Neural crest cell (in vitro differentiated cells): ENCODE measurements at regions not wholly inside any gene's neighbourhood (a gene's known extent, or its start where the extent isn't known, plus 50 kb on each side); places are given as distances from the start of the nearest gene placed in this dataset.

Experiments used
- DNase-seq: peaks from one replicate; pipeline ENCODE4 v3.0.0; 2021; ENCODE audit warnings: low read depth, mixed read lengths, low spot score
- H3K27ac Mint-ChIP-seq: one replicate; pipeline ENCODE4 v1.8.0; 2021; ENCODE audit warnings: mild to moderate bottlenecking, mixed read lengths; ENCODE audit not compliant: unreplicated experiment
- H3K27me3 Mint-ChIP-seq: 2 replicates; pipeline ENCODE4 v1.8.0; 2021; ENCODE audit warnings: low read depth, mild to moderate bottlenecking, mixed read lengths
- H3K36me3 Mint-ChIP-seq: 2 replicates; pipeline ENCODE4 v1.8.0; 2021; ENCODE audit warnings: low read depth, mild to moderate bottlenecking, mixed read lengths
- H3K4me1 Mint-ChIP-seq: 2 replicates; pipeline ENCODE4 v1.8.0; 2021; ENCODE audit warnings: mixed read lengths
- H3K4me3 Mint-ChIP-seq: one replicate; pipeline ENCODE4 v1.8.0; 2021; ENCODE audit warnings: mild to moderate bottlenecking, mixed read lengths
- H3K9me3 Mint-ChIP-seq: 2 replicates; pipeline ENCODE4 v1.8.0; 2021; ENCODE audit warnings: mixed read lengths
- TF ChIP-seq, protein P1 (sequence below): fragments of 200-600 bp; sonication (generic); conservative IDR thresholded peaks from 2 replicates; pipeline ENCODE4 v1.5.0; 2021; ENCODE audit warnings: antibody characterized with exemption, mild to moderate bottlenecking

GRCh38 chr6:133115946-133116345, 125.2 kb upstream of the EYA4 start:
- DNase-seq = no peak
- TF ChIP-seq, protein P1, sequence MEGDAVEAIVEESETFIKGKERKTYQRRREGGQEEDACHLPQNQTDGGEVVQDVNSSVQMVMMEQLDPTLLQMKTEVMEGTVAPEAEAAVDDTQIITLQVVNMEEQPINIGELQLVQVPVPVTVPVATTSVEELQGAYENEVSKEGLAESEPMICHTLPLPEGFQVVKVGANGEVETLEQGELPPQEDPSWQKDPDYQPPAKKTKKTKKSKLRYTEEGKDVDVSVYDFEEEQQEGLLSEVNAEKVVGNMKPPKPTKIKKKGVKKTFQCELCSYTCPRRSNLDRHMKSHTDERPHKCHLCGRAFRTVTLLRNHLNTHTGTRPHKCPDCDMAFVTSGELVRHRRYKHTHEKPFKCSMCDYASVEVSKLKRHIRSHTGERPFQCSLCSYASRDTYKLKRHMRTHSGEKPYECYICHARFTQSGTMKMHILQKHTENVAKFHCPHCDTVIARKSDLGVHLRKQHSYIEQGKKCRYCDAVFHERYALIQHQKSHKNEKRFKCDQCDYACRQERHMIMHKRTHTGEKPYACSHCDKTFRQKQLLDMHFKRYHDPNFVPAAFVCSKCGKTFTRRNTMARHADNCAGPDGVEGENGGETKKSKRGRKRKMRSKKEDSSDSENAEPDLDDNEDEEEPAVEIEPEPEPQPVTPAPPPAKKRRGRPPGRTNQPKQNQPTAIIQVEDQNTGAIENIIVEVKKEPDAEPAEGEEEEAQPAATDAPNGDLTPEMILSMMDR = no peak
- H3K4me3 Mint-ChIP-seq = no peak overlapping the region

GRCh38 chr6:133128191-133128590, 113.0 kb upstream of the EYA4 start:
- Mint-ChIP-seq H3K4me3 (no peak overlapping the region), H3K4me1 (peaks cover 31% of the 10 kb centered on the region), H3K36me3 (no peaks in the 10 kb centered on the region), H3K27me3 (no peaks in the 10 kb centered on the region), H3K27ac (no peak overlapping the region), H3K9me3 (no peaks in the 10 kb centered on the region)
- TF ChIP-seq, protein P1 = no peak
- no peak for DNase-seq

More at GRCh38 chr6:133115946-133116345, 125.2 kb upstream of the EYA4 start:
- Mint-ChIP-seq H3K27ac (no peak overlapping the region), H3K4me1 (peaks cover under 1% of the 10 kb centered on the region), H3K27me3 (no peaks in the 10 kb centered on the region), H3K36me3 (peaks cover 18% of the 10 kb centered on the region), H3K9me3 (peaks cover 20% of the 10 kb centered on the region)

DNA sequence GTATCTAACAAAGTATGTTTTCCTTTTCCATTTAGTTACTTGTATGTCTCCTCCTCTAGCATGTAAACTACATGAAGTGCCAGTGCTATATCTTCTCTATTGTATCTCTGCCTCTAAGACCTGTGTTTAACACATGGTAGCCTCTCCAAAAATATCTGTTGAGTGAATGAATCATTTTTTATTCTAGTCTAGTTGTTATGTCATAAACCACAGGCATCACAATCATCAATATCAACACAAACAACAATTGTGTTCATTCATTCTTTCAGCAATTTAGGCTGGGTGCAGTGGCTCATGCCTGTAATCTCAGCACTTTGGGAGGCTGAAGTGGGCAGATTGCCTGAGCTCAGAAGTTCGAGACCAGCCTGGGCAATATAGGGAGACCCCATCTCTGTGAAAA, 111.6 kb upstream of the EYA4 start:
- TF ChIP-seq, protein P1 = no peak
- H3K4me3 Mint-ChIP-seq = no peak overlapping the region
- H3K27me3 Mint-ChIP-seq = no peaks in the 10 kb centered on the region
- peaks cover 33% of the 10 kb centered on the region for H3K4me1 Mint-ChIP-seq
- no peaks in the 10 kb centered on the region for H3K9me3 Mint-ChIP-seq
- H3K36me3 Mint-ChIP-seq = no peaks in the 10 kb centered on the region
- DNase-seq = no peak
- no peak overlapping the region for H3K27ac Mint-ChIP-seq

GRCh38 chr6:133130863-133131262, 110.3 kb upstream of the EYA4 start:
- Mint-ChIP-seq H3K27ac (no peak overlapping the region), H3K36me3 (no peaks in the 10 kb centered on the region), H3K4me1 (peaks cover 33% of the 10 kb centered on the region), H3K9me3 (no peaks in the 10 kb centered on the region), H3K4me3 (no peak overlapping the region), H3K27me3 (no peaks in the 10 kb centered on the region)
- no peak for DNase-seq
- TF ChIP-seq, protein P1 = no peak

- DNase-seq = no peak
- Mint-ChIP-seq H3K4me3 (no peak overlapping the region), H3K36me3 (no peaks in the 10 kb centered on the region), H3K4me1 (peaks cover 33% of the 10 kb centered on the region), H3K9me3 (no peaks in the 10 kb centered on the region), H3K27me3 (no peaks in the 10 kb centered on the region), H3K27ac (peak overlapping the region; percentile 28)
- TF ChIP-seq, protein P1 = no peak
Measured at GRCh38 chr6:133131621-133132465, 109.3 kb upstream of the EYA4 start.
